ENCODE measurements at regions not wholly inside any gene's neighbourhood (a gene's known extent, or its start where the extent isn't known, plus 50 kb on each side); places are given as distances from the start of the nearest gene placed in this dataset.

DNA sequence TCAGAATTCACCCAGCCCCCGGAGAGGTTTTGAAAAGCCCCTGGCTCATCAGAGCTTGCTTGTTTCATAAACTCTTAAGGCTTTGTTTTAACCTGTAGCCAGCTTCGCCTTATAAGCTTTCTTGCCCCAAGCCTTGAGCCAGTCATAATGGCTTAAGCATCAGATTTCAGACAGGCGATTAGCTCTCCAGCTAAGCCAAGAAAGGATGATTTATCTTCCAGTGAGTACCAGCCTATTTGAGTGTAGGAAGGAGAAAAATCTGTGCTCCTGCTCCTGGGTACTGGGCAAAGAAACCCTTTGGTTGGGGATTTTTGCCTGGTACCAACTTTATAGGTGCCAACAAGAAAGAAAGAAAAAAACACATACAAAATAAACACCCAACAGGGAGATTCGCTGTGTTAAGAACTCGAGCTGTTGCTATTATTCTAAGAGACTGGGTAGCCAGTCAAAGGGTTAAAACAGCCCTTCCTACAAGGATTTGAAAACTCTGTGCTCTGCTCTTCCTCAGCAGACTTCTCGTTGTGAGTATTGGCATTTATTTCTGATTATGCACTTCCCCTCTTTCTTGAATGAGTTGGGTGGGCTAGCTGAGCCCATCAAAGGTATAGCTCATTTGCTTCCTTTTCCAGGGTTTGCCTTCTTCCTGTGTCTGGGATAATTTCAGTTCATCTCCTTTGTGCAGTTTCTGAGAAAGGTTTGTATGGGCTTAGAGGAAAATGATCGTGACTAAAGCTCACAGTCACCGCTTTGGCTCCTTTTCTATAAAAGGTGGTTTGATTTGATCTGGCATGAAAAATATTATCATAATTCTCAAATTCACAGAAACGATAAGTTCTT, 157.2 kb upstream of the DMRT1 start:
- TF ChIP-seq POLR2A (IDR thresholded peaks at IDR 0.05), result no peak
- TF ChIP-seq, protein P1, sequence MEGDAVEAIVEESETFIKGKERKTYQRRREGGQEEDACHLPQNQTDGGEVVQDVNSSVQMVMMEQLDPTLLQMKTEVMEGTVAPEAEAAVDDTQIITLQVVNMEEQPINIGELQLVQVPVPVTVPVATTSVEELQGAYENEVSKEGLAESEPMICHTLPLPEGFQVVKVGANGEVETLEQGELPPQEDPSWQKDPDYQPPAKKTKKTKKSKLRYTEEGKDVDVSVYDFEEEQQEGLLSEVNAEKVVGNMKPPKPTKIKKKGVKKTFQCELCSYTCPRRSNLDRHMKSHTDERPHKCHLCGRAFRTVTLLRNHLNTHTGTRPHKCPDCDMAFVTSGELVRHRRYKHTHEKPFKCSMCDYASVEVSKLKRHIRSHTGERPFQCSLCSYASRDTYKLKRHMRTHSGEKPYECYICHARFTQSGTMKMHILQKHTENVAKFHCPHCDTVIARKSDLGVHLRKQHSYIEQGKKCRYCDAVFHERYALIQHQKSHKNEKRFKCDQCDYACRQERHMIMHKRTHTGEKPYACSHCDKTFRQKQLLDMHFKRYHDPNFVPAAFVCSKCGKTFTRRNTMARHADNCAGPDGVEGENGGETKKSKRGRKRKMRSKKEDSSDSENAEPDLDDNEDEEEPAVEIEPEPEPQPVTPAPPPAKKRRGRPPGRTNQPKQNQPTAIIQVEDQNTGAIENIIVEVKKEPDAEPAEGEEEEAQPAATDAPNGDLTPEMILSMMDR (IDR thresholded peaks at IDR 0.05), result no peak

Data from body of pancreas (tissue), 4 donors.